ENCODE measurements at regions not wholly inside any gene's neighbourhood (a gene's known extent, or its start where the extent isn't known, plus 50 kb on each side); places are given as distances from the start of the nearest gene placed in this dataset.

GRCh38 chr10:36163827-36164226 is 521.7 kb upstream of the FZD8 start:
- no TSS peak for BruUV-seq (replicated peaks)
- no peaks in the 10 kb centered on the region for H3K9me2 ChIP-seq (ENCODE audit: insufficient read depth)
- H3K9me3 ChIP-seq (ENCODE audit: control insufficient read depth in 1 of 2, insufficient read depth in 1 of 2, low read depth in 1 of 2, low read length in 2 of 2) = peaks cover 7 to 24% of the 10 kb centered on the region in 2 experiments; a peak in 2 of 4 replicates
- no peak overlapping the region for H3K27ac ChIP-seq (ENCODE audit: low read depth, low read length)
- H3K4me1 ChIP-seq (ENCODE audit: control insufficient read depth in 1 of 2, insufficient read depth in 2 of 2, low read length in 2 of 2) = no peaks in the 10 kb centered on the region
- H3K79me2 ChIP-seq (ENCODE audit: insufficient read depth, low read length) = no peaks in the 10 kb centered on the region
- TF ChIP-seq EZH2phosphoT487 (IDR thresholded peaks at IDR 0.05; ENCODE audit: borderline replicate concordance) (no peak), POLR2AphosphoS5 (IDR thresholded peaks at IDR 0.05; ENCODE audit: low read depth, low read length) (no peak), REST (IDR thresholded peaks at IDR 0.05; ENCODE audit: low read depth) (no peak), EZH2 (IDR thresholded peaks at IDR 0.05) (no peak), CEBPB (IDR thresholded peaks at IDR 0.05; ENCODE audit: low read depth) (no peak), EGR1 (IDR thresholded peaks at IDR 0.05; ENCODE audit: low read depth) (no peak), SIN3A (IDR thresholded peaks at IDR 0.05; ENCODE audit: low read depth) (no peak), TCF7L2 (IDR thresholded peaks at IDR 0.05; ENCODE audit: borderline replicate concordance, extremely low read depth, insufficient read depth, insufficient read length) (no peak), YY1 (IDR thresholded peaks at IDR 0.05; ENCODE audit: extremely low read depth, insufficient replicate concordance, low read depth, low read length) (no peak), ZFX (IDR thresholded peaks at IDR 0.05) (no peak), ZNF274 (IDR thresholded peaks at IDR 0.05; ENCODE audit: low read depth, low read length) (no peak), ZBTB33 (IDR thresholded peaks at IDR 0.05; ENCODE audit: extremely low read depth, insufficient replicate concordance, low read length) (no peak), RAD21 (IDR thresholded peaks at IDR 0.05; ENCODE audit: low read depth) (no peak), JUND (IDR thresholded peaks at IDR 0.05) (no peak), FOSL1 (IDR thresholded peaks at IDR 0.05; ENCODE audit: low read depth) (no peak), MAX (IDR thresholded peaks at IDR 0.05) (no peak), SP1 (IDR thresholded peaks at IDR 0.05; ENCODE audit: low read depth) (no peak), POLR2A (IDR thresholded peaks at IDR 0.05; ENCODE audit: borderline replicate concordance, extremely low read depth, insufficient read depth, insufficient read length) (no peak), ELF1 (IDR thresholded peaks at IDR 0.05; ENCODE audit: borderline replicate concordance, low read depth) (no peak)
- no peaks in the 10 kb centered on the region for H4K20me1 ChIP-seq (ENCODE audit: insufficient read depth)
- H2AFZ ChIP-seq (ENCODE audit: low read depth, low read length, poor library complexity, severe bottlenecking) = no peak overlapping the region
- H3K36me3 ChIP-seq (ENCODE audit: control insufficient read depth in 1 of 2, insufficient read depth in 2 of 2, low read length in 2 of 2) = no peaks in the 10 kb centered on the region
- intact Hi-C loops (cut with micrococcal nuclease) = no loop called here
- CTCF ChIA-PET = no interaction called here
- no peak overlapping the region for H3K4me2 ChIP-seq (ENCODE audit: low read length)
- no peak for ATAC-seq
- no peaks in the 10 kb centered on the region for H3K27me3 ChIP-seq (ENCODE audit: insufficient read depth, low read length)
- POLR2A ChIA-PET = no interaction called here
- H3K4me3 ChIP-seq (replicated peaks in 1 of 2; ENCODE audit: low read depth in 1 of 2, low read length in 2 of 2) = no peak overlapping the region
- H3K9ac ChIP-seq (ENCODE audit: low read length) = no peak overlapping the region
- DNase-seq (ENCODE audit: low read depth, low spot score) = no peak
- RAD21 ChIA-PET (ENCODE audit: low non-redundant PET in 1 of 2, low total read pairs in 2 of 2, uncharacterized antibody in 2 of 2, unreplicated experiment in 2 of 2) = no interaction called here
